IMR-90 (cell line): ENCODE measurements at regions not wholly inside any gene's neighbourhood (a gene's known extent, or its start where the extent isn't known, plus 50 kb on each side); places are given as distances from the start of the nearest gene placed in this dataset.

Experiments used
- ATAC-seq: fragments of 200-7000 bp; cut with Tn5 transposase; 2 replicates; pipeline ENCODE4 v1.9.1; 2020; ENCODE audit warnings: low read depth, mild to moderate bottlenecking, moderate library complexity
- BruUV-seq: library from RNA; stranded (reverse); fragments of 400-500 nt; replicated peaks from 2 replicates; lab custom pipeline; 2021; lab: Mats Ljungman, UMichigan
- CTCF ChIA-PET: fragments of 300-600 bp; formaldehyde crosslinking; extraction: SDS; loops from one replicate; lab custom pipeline; 2021; ENCODE audit warnings: antibody characterized with exemption; lab: Yijun Ruan, JAX
- POLR2A ChIA-PET: fragments of 300-600 bp; sonication (Branson Sonifier 250); formaldehyde crosslinking; loops from one replicate; lab custom pipeline; 2022; ENCODE audit warnings: antibody characterized with exemption; ENCODE audit not compliant: unreplicated experiment; lab: Charles Lee
- DNase-seq: peaks from one replicate; pipeline ENCODE4 v3.0.0; 2013
- H2AFZ ChIP-seq: replicated peaks from 2 replicates; pipeline ENCODE3; 2013; ENCODE audit warnings: low read length, mild to moderate bottlenecking; ENCODE audit not compliant: poor library complexity
- H2AK5ac ChIP-seq: 2 replicates; pipeline ENCODE4 v1.6.1; 2013; ENCODE audit warnings: low read depth, low read length, inconsistent platforms
- H2AK9ac ChIP-seq: replicated peaks from 2 replicates; pipeline ENCODE3; 2013; ENCODE audit warnings: mild to moderate bottlenecking, low read depth, low read length, moderate library complexity; ENCODE audit not compliant: poor library complexity
- H2BK120ac ChIP-seq: 2 replicates; pipeline ENCODE4 v1.6.1; 2013; ENCODE audit warnings: low read depth, low read length, inconsistent platforms
- H2BK15ac ChIP-seq: 3 replicates; pipeline ENCODE4 v1.6.1; 2013; ENCODE audit warnings: low read depth, low read length, inconsistent platforms
- H2BK20ac ChIP-seq: 2 replicates; pipeline ENCODE4 v1.6.1; 2013; ENCODE audit warnings: low read depth, mild to moderate bottlenecking, inconsistent platforms, low read length, moderate library complexity
- H2BK5ac ChIP-seq: 2 replicates; pipeline ENCODE4 v1.6.1; 2013; ENCODE audit warnings: mild to moderate bottlenecking, low read depth, low read length, inconsistent platforms; ENCODE audit not compliant: poor library complexity, severe bottlenecking
- H3K14ac ChIP-seq: replicated peaks from 2 replicates; pipeline ENCODE4 v1.6.1; 2013; ENCODE audit warnings: low read depth, low read length, inconsistent platforms
- H3K18ac ChIP-seq: 2 replicates; pipeline ENCODE4 v1.6.1; 2013; ENCODE audit warnings: low read depth, low read length, control low read depth
- H3K23ac ChIP-seq: 2 replicates; pipeline ENCODE4 v1.6.1; 2013; ENCODE audit warnings: low read depth, low read length, inconsistent platforms
- H3K27ac ChIP-seq: 2 replicates; pipeline ENCODE4 v1.5.1; 2013; ENCODE audit warnings: mild to moderate bottlenecking, control low read depth, low read length; ENCODE audit not compliant: insufficient read depth
- H3K27me3 ChIP-seq: 2 replicates; pipeline ENCODE4 v1.6.1; 2013; ENCODE audit warnings: low read length; ENCODE audit not compliant: control insufficient read depth, insufficient read depth
- H3K36me3 ChIP-seq: 2 replicates; pipeline ENCODE4 v1.6.1; 2013; ENCODE audit warnings: low read length, mixed read lengths; ENCODE audit not compliant: control insufficient read depth, insufficient read depth
- H3K4ac ChIP-seq: 2 replicates; pipeline ENCODE4 v1.6.1; 2013; ENCODE audit warnings: low read depth, low read length, inconsistent platforms
- H3K4me1 ChIP-seq: 2 replicates; pipeline ENCODE4 v1.6.1; 2013; ENCODE audit warnings: low read length, mixed read lengths; ENCODE audit not compliant: control insufficient read depth, insufficient read depth
- H3K4me2 ChIP-seq: 2 replicates; pipeline ENCODE4 v1.6.1; 2013; ENCODE audit warnings: low read depth, mild to moderate bottlenecking, control low read depth, low read length, moderate library complexity
- H3K4me3 ChIP-seq: 2 replicates; pipeline ENCODE4 v1.5.1; 2013; ENCODE audit warnings: low read depth, mild to moderate bottlenecking, control low read depth, low read length, moderate library complexity; ENCODE audit not compliant: insufficient read depth
- H3K56ac ChIP-seq: 2 replicates; pipeline ENCODE4 v1.6.1; 2013; ENCODE audit warnings: low read length, inconsistent platforms; ENCODE audit not compliant: insufficient read depth; ENCODE audit errors: extremely low read depth
- H3K79me1 ChIP-seq, 2 experiments: 2 replicates each; pipeline ENCODE4 v1.6.1; 2013; ENCODE audit warnings: low read length in 2 of 2, inconsistent platforms in 1 of 2, low read depth in 1 of 2
- H3K9ac ChIP-seq: 2 replicates; pipeline ENCODE4 v1.6.1; 2013; ENCODE audit warnings: low read depth, low read length, control low read depth
- H3K9me1 ChIP-seq: 2 replicates; pipeline ENCODE4 v1.6.1; 2013; ENCODE audit warnings: low read length, inconsistent platforms; ENCODE audit not compliant: insufficient read depth
- H3K9me3 ChIP-seq: 2 replicates; pipeline ENCODE4 v1.6.1; 2013; ENCODE audit warnings: low read length; ENCODE audit not compliant: control insufficient read depth, insufficient read depth
- H4K20me1 ChIP-seq: 2 replicates; pipeline ENCODE4 v1.6.1; 2013; ENCODE audit warnings: low read length, inconsistent platforms; ENCODE audit not compliant: insufficient read depth
- H4K5ac ChIP-seq: 2 replicates; pipeline ENCODE4 v1.6.1; 2013; ENCODE audit warnings: mild to moderate bottlenecking, low read depth, low read length, control low read depth
- H4K8ac ChIP-seq, 2 experiments: 2 replicates each; pipeline ENCODE4 v1.6.1; 2013; ENCODE audit warnings: low read depth in 2 of 2, low read length in 2 of 2, control low read depth in 1 of 2, inconsistent platforms in 1 of 2
- H4K91ac ChIP-seq: 2 replicates; pipeline ENCODE4 v1.6.1; 2013; ENCODE audit warnings: low read depth, low read length, inconsistent platforms; ENCODE audit not compliant: insufficient read depth
- RCOR1 ChIP-seq: IDR thresholded peaks from 2 replicates; pipeline ENCODE4 v1.6.1; 2012; ENCODE audit warnings: mild to moderate bottlenecking, low read length, improper control_type of control experiment; ENCODE audit not compliant: insufficient replicate concordance
- WGBS, 2 experiments: methylation state at CpG; one replicate each; pipeline versions ENCODE4 v1.1.5 to v1.1.7; 2013; ENCODE audit warnings: missing lambda C conversion rate in 2 of 2; ENCODE audit not compliant: insufficient read length in 1 of 2; ENCODE audit errors: extremely low coverage in 2 of 2; 5-methylcytosine and 5-hydroxymethylcytosine counted together
- dilution Hi-C: fragments of 300-500 bp; cut with HindIII; formaldehyde crosslinking; loops from one replicate; pipeline ENCODE4 v1.14.3; 2018; ENCODE audit warnings: low sequenced_read_pairs; ENCODE audit not compliant: unreplicated experiment
- in situ Hi-C: fragments of 300-500 bp; cut with MboI; formaldehyde crosslinking; loops from 3 replicates; pipeline ENCODE4 v1.14.3; 2019; ENCODE audit warnings: low sequenced_read_pairs, inconsistent platforms, mixed read lengths
- intact Hi-C: fragments of 100-400 bp; cut with micrococcal nuclease; formaldehyde crosslinking; loops from 2 replicates; pipeline ENCODE4 v1.10.0; 2022

DNA sequence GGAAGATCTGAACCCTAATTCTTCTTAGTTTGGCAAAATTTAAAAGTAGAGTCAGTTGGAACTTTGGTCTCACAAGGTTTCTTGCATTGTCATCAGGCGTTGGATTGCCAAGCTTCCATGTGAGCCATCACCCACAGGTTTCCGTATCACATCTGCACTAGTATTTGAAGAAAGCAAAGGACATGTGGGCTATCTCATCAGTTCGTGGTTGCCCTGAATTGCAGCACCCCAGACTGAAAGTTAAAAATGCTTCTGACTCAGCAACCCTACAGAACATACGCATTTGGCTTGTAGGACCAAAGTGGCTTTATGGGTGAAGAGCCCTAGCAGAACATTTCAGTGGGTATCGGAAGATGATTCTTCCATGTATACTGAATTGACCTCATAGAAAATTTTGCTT, 358.0 kb downstream of the ENC1 start:
- no peaks in the 10 kb centered on the region for H3K79me1 ChIP-seq
- H3K27ac ChIP-seq: no peak overlapping the region
- no peak overlapping the region for H3K4ac ChIP-seq
- no peak overlapping the region for H3K56ac ChIP-seq
- in situ Hi-C loops: no loop called here
- no peak overlapping the region for H2AFZ ChIP-seq
- CTCF ChIA-PET: no interaction called here
- H2BK120ac ChIP-seq: no peak overlapping the region
- no peak overlapping the region for H2AK5ac ChIP-seq
- no peak overlapping the region for H2BK5ac ChIP-seq
- ATAC-seq: no peak
- BruUV-seq: no TSS peak
- no peak overlapping the region for H2BK15ac ChIP-seq
- no peak overlapping the region for H3K4me3 ChIP-seq
- no peak overlapping the region for H3K4me2 ChIP-seq
- H4K20me1 ChIP-seq: no peaks in the 10 kb centered on the region
- no peak overlapping the region for H3K9ac ChIP-seq
- no peak overlapping the region for H3K14ac ChIP-seq
- H4K91ac ChIP-seq: no peak overlapping the region
- no peaks in the 10 kb centered on the region for H3K9me1 ChIP-seq
- H3K9me3 ChIP-seq: no peaks in the 10 kb centered on the region
- H2AK9ac ChIP-seq: no peak overlapping the region
- intact Hi-C loops: no loop called here
- no peak for TF ChIP-seq RCOR1
- H3K4me1 ChIP-seq: no peaks in the 10 kb centered on the region
- H4K8ac ChIP-seq: no peak overlapping the region
- 83% methylated on average over 1 of the region's 5 CpGs; no CpG with 5 or more reads in 1 of the 2 experiments for WGBS, 2 experiments
- peaks cover 8% of the 10 kb centered on the region for H3K27me3 ChIP-seq
- no peak overlapping the region for H3K18ac ChIP-seq
- no peak overlapping the region for H4K5ac ChIP-seq
- no peak overlapping the region for H3K23ac ChIP-seq
- POLR2A ChIA-PET: no interaction called here
- no peak for DNase-seq
- H2BK20ac ChIP-seq: no peak overlapping the region
- dilution Hi-C loops: no loop called here
- H3K36me3 ChIP-seq: no peaks in the 10 kb centered on the region
